HG03354 (cell line): ENCODE measurements at regions not wholly inside any gene's neighbourhood (a gene's known extent, or its start where the extent isn't known, plus 50 kb on each side); places are given as distances from the start of the nearest gene placed in this dataset.
"Not testable (repeated sequence)": the region's sequence is repeated elsewhere in the genome, so short reads cannot be mapped to it uniquely, and the experiment has no call there.

Experiments used
- ATAC-seq: cut with Tn5 transposase; IDR thresholded peaks from one replicate; pipeline ENCODE4 v1.9.1; 2021; ENCODE audit warnings: mild to moderate bottlenecking; ENCODE audit not compliant: unreplicated experiment, poor library complexity, severe bottlenecking

GRCh38 chr7:76760546-76761220, 133.6 kb upstream of the POMZP3 start:
- ATAC-seq: not testable (repeated sequence)

GRCh38 chr7:76739538-76739937, 112.5 kb upstream of the POMZP3 start:
- not testable (repeated sequence) for ATAC-seq

GRCh38 chr7:76736724-76737123, 109.6 kb upstream of the POMZP3 start:
- ATAC-seq: not testable (repeated sequence)

DNA sequence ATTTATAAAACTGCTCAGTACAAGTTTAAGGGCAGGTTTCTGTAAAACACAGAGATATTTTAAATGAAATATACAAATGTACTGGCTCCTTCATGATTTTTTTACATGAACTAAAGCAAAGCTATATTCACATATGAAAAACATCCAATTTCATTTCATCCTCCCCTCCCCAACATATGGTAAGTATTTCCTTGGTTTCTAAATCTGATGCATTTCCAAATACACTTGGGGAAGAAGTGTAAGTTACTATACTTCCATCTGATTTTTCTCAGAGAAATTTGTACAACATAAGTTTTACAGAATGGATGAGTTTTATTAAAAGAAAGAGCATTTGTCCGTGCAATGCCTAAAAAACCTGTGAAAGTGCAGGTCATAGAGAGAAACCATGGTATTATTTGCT, 109.0 kb upstream of the POMZP3 start:
- ATAC-seq: not testable (repeated sequence)

- not testable (repeated sequence) for ATAC-seq
Measured at GRCh38 chr7:76735668-76736067, 108.6 kb upstream of the POMZP3 start.

GRCh38 chr7:76728571-76728974, 101.5 kb upstream of the POMZP3 start:
- not testable (repeated sequence) for ATAC-seq

DNA sequence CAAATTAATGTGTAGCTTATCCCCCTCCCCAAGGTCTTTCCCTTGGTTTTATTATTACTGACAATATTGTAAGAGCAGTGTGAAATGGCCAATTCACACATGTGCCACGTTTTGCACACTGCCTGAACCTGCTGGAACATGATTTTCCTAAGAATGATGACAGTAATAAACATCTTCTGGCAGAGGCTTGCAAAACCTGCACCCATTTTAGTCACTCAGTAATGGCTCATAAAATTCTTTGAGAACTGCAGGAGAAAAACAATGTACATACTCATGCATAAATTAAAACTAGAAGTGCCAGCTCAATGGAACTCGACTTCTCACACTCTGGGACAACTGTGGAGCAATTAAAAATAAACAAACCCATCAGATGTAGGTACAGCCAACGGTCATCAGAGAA, 96.8 kb upstream of the POMZP3 start:
- ATAC-seq: not testable (repeated sequence)

GRCh38 chr7:76716551-76716950, 89.5 kb upstream of the POMZP3 start:
- not testable (repeated sequence) for ATAC-seq

DNA sequence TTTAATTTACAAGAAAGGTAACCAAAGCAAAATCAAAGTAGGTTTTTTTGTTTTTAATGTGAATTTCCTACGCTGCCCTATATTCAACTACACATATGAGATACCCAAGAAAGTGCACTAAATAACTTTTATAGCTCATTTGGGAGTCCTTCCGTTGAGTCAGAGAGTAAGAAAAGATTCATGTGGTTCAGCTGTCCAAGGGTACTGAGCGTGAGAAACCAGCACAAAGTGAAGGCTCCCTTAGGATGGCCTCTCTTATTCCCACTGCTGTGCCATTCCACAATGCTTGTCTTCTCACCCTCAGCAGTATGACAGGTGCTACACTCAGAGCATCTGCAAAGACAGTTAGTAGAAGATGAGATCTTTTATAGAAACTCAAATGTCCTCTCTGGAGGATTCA, 85.8 kb upstream of the POMZP3 start:
- not testable (repeated sequence) for ATAC-seq

- ATAC-seq: not testable (repeated sequence)
Measured at GRCh38 chr7:76711648-76712047, 84.6 kb upstream of the POMZP3 start.

DNA sequence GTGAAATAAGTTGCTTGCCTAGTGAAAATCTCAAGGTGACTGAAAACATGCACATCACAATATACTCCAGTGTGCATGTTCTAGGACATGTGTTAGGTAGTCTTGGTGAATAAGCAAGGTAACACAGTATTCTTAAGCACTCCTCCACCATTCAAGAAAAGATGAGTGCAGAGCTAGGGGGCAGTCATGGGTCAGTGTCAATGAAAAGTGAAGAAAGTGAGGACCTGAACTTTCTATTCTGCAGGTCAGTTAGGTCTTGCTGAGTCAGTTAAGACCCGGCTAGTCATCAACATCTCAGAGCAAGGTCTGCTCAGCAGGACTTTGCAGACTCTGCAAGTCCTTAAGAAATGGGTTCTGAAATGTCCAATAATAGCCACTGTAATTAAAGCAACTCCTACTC, 82.6 kb upstream of the POMZP3 start:
- not testable (repeated sequence) for ATAC-seq

- not testable (repeated sequence) for ATAC-seq
Measured at GRCh38 chr7:76708446-76708845, 81.4 kb upstream of the POMZP3 start.

GRCh38 chr7:76703815-76704214, 76.7 kb upstream of the POMZP3 start:
- not testable (repeated sequence) for ATAC-seq

- ATAC-seq: not testable (repeated sequence)
Measured at GRCh38 chr7:76686277-76686676, 59.2 kb upstream of the POMZP3 start.

DNA sequence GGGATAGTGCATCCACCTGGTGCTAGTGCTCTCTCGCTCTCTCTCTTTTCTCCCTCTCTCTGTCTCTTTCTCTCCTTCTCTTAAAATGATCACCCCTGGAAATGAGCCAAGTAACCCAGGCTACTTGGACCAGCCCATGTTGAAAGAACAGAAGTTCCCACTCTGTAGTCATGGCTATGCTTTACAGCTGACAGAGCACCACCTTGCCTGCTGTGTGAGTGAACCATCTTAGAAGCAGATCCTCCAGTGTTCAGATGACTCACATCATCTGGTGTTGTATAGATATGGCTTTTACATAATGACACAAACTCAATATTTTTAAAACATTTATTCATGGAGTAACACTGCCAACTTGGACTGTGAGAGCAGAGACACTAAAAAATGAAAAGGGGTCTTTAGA, 57.7 kb upstream of the POMZP3 start:
- ATAC-seq: not testable (repeated sequence)

DNA sequence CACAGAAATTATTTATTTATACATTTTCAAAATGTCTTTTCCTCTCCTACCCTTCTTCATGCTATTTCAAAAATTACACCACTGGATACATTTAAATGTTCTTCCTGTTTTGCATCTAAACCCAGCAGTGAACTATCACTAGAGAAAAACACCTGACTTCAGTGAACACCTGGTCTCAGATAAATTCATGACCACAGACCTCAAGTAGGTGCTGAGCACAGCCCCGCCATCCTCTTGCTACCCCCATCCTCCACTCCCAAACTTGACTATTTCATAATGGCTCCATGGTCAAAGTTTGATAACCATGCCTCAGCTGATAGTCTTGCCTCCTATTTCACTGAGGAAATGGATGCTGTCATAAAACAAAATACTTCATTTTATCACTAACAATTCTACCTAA, 56.6 kb upstream of the POMZP3 start:
- not testable (repeated sequence) for ATAC-seq

- not testable (repeated sequence) for ATAC-seq
Measured at GRCh38 chr7:76681810-76682209, 54.7 kb upstream of the POMZP3 start.

GRCh38 chr7:76679174-76679573, 52.1 kb upstream of the POMZP3 start:
- not testable (repeated sequence) for ATAC-seq

GRCh38 chr7:76678500-76678899, 51.4 kb upstream of the POMZP3 start:
- not testable (repeated sequence) for ATAC-seq

- not testable (repeated sequence) for ATAC-seq
Measured at GRCh38 chr7:76676890-76677289, 49.8 kb upstream of the POMZP3 start.
